GM21619 (cell line): ENCODE measurements at regions not wholly inside any gene's neighbourhood (a gene's known extent, or its start where the extent isn't known, plus 50 kb on each side); places are given as distances from the start of the nearest gene placed in this dataset.
"Not testable (repeated sequence)": the region's sequence is repeated elsewhere in the genome, so short reads cannot be mapped to it uniquely, and the experiment has no call there.

Experiments
- ATAC-seq: cut with Tn5 transposase; IDR thresholded peaks from one replicate; pipeline ENCODE4 v1.9.1; 2021; ENCODE audit not compliant: unreplicated experiment

- ATAC-seq = no peak
These were observed 530.2 kb downstream of the SOX6 start for GRCh38 chr11:15825976-15826650.

- ATAC-seq = no peak
These were observed 529.5 kb downstream of the SOX6 start for GRCh38 chr11:15826826-15827225.

DNA sequence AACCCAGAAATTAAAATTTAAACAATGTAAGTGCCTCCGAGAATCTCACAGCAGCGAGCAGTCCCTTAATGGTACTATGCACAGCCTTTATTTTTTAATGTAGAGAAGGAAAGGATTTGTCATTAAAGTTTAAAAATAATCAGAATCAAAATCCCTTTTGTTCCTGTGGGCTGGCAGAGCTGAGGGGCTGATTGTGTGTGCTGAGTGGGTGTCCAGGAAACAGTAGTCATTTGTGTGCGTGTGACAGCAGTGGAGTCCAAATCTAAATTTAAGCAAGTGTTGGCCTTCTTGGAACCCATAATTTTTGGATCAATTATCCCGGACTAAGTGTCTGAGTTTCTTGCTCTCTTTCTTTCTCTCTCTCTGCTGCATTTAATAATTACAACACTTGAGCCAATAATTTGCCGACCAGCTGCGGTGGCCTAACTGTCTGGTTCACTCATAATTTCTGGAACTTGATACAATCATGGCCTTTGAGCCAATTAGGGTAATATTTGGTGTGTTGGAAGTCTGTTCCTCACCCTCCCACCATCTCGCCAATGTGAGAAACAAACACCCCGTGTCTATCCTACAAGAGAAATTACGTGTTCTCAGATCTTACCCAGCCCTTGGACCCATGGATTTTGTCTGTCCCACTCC lies 528.0 kb downstream of the SOX6 start:
- ATAC-seq = no peak

DNA sequence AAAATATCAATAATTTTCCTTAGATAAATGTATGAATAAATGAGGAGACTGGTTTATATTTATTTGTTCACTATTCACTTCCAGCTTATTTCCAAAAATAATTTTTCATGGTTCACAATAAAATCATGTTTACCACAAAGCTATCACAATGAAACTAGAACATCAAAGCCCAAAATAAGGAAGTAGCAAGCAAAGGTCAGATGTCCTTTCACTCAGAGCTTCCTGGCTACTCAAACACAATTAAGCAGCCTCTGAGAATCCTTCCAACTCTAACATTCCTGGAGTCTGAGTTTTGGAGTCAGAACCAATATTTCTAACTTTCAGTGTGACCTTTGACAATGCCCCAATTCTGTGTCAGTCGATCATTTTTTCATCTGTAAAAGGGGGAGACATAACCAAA lies 527.0 kb downstream of the SOX6 start:
- no peak for ATAC-seq

- no peak for ATAC-seq
These were observed 525.5 kb downstream of the SOX6 start for GRCh38 chr11:15830741-15831428.

- ATAC-seq = no peak
These were observed 520.4 kb downstream of the SOX6 start for GRCh38 chr11:15835788-15836411.

DNA sequence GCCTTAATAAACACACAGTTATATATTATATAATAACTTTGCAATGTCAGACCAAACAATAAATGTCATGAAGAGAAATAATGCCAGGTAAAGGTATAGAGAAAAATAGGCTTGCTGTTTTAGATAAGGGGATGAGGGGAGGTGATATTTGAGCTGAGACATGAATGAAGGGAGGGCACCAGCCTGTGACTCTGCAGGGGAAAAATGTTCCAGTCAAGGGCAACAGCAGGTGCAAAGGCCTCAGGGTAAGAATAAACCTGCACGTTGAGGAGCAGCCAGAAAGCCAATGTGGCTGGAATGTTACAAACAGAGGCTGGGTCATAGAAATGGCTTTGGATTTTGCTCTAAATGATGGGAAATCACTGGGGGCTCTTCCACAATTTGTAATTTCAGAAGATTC lies 519.6 kb downstream of the SOX6 start:
- no peak for ATAC-seq

DNA sequence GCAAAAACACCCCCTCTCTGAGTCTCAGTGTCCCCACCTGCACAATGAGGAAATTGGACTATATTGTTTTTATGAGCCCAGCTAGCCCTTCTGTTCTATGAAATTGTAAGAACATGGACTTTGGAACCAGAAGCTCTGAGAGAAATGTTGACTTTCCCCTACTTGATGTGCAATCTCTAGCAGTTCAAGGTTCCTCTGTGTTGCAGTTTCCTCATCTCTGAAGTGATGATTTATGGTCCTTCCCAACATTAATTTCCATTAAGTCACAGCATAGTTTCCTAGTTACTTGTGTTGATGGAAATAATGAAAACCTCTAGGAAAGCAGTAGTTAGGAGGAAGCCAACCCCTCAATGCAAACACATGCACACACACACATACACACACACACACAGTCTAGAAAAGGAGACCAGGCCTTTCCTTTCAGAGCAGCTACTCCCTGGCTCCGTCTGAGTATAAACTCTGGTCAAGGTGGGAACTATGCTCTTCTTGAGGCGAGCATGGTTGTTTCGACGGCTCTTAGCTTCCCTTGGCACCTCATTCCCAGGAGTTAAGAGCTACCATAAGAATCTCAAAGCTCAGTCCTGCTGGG lies 518.4 kb downstream of the SOX6 start:
- ATAC-seq = no peak

- ATAC-seq = no peak
These were observed 517.3 kb downstream of the SOX6 start for GRCh38 chr11:15839061-15839460.

GRCh38 chr11:15840966-15841365 lies 515.4 kb downstream of the SOX6 start:
- no peak for ATAC-seq

DNA sequence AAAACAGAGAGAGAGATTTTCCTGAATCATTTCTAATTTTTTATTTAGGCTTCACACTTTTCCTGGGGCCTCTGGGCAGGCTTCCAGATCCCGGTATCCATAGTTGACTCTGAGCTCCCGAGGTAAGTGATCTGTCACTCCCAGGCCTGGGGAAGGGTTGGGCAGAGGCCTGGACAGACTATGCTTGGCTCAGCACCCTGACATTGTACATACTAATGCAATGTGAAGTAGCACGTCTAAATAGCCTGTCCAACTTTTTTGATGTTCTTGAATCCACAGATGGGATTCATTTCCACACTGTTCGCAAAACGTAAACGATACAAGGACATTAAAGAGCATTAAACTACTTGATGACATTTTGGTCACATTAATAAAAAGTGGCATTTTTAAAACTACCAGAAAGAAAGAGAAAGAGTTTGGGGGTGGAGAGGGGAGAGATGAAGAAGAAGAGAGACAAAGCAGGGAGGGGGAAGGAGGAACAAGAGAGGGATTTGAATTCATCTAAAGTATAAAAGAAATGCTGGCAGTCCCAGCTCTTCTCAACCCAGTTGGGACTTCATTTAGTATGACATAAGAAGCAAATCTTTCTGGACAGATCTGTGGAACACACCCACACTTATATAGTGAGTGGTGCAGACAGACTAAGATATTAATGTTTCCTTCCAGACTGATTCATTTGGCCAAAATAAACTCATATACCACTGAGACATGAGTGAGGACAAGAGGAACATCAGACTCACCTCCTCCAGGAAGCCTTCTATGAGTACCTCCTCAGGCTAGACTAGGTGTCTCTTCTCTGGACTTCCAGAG lies 514.2 kb downstream of the SOX6 start:
- ATAC-seq = no peak

GRCh38 chr11:15843309-15843872 lies 513.0 kb downstream of the SOX6 start:
- no peak for ATAC-seq

GRCh38 chr11:15845261-15845660 lies 511.1 kb downstream of the SOX6 start:
- no peak for ATAC-seq

DNA sequence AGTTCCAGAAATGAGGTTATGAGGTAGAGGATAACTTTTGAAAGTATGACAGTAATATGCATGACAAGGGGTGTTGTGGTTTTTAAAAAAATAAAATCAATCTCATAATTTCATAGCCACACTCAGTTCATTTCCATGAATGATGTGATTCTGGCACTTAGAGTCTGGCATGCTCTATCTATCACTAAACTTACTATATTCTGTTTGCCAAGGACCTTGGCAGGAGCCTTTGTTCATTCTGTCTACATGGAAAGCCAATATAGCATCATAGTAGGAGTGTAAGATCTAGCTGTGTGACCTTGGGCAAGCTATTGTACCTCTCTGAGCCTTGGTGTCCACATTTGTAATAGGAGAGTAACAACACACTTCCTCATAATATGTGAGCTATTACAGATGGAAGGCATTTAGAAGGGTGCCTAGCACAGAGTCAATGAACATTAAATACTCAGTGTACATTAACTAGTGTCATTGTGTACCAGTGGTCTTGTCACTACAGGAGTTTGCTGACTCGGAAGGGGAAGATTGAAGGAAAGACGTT lies 507.6 kb downstream of the SOX6 start:
- ATAC-seq = no peak

DNA sequence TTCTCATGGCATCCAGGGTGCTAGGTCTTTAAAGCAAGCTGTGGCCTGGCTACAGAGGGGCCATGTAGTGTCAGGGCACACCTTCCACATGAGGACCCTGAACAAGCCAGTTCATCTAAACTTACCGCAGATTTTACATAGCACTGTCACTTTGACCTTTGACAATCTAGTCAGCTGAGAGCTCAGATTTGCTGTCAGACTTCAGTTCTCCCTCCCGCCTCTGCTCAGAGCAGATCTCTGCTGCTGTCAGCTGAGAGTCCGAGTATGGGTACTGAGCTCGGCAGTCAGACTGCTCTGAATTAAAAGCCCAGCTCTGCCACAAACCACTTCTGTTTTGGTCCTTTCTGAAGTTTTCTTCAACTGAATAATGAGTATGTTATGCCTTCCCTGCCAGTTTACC lies 507.1 kb downstream of the SOX6 start:
- no peak for ATAC-seq

DNA sequence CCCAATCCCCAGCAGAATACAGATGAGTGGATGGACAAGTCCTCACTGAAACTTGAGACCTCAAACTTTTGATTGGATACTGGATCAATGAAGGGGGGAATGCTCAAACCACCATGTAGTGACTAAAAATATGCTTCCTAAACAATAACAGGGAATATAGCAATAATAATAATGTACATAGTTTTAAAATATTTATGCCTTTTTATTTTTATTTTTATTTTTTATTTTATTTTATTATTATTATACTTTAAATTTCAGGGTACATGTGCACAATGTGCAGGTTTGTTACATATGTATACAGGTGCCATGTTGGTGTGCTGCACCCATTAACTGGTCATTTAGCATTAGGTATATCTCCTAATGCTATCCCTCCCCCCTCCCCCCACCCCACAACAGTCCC lies 506.0 kb downstream of the SOX6 start:
- ATAC-seq = not testable (repeated sequence)

GRCh38 chr11:15851051-15851498 lies 505.3 kb downstream of the SOX6 start:
- ATAC-seq = no peak

- no peak for ATAC-seq
These were observed 504.2 kb downstream of the SOX6 start for GRCh38 chr11:15852179-15852578.

GRCh38 chr11:15854245-15854644 lies 502.1 kb downstream of the SOX6 start:
- no peak for ATAC-seq

DNA sequence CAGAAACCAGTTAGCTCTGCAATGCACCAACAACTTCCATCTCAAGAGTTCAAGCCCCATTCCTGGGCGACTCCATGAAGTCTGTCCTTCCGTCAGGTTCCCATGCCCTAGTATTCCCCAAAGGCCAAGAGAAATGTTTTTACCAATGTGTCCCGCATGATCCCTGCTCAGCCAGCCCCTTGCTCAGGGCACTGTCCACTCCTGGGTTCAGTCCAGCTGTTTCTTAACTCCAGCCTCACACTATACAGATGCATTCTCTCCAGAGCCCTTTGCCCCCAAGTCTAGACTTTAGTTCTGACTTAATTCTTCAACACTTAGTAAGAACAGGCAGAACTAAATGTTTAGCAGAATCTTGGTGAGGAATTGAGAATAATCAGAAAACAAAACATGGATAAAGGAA lies 497.5 kb downstream of the SOX6 start:
- ATAC-seq = no peak
